Glutamatergic neuron (in vitro differentiated cells): ENCODE measurements at regions not wholly inside any gene's neighbourhood (a gene's known extent, or its start where the extent isn't known, plus 50 kb on each side); places are given as distances from the start of the nearest gene placed in this dataset.
A peak's percentile ranks its signal among the peaks of the same experiment; 100 is the strongest.

Experiments
- DNase-seq: peaks from one replicate; pipeline ENCODE4 v3.0.0; 2022
- H3K27ac Mint-ChIP-seq: one replicate; pipeline ENCODE4 v1.8.0; 2020; ENCODE audit warnings: mild to moderate bottlenecking, mixed read lengths, inconsistent platforms; ENCODE audit not compliant: unreplicated experiment
- H3K27me3 Mint-ChIP-seq: one replicate; pipeline ENCODE4 v1.8.0; 2020; ENCODE audit warnings: mild to moderate bottlenecking, moderate library complexity, mixed read lengths, inconsistent platforms; ENCODE audit not compliant: unreplicated experiment
- H3K36me3 Mint-ChIP-seq: one replicate; pipeline ENCODE4 v1.8.0; 2020; ENCODE audit warnings: mild to moderate bottlenecking, mixed read lengths, inconsistent platforms; ENCODE audit not compliant: unreplicated experiment
- H3K4me1 Mint-ChIP-seq: one replicate; pipeline ENCODE4 v1.8.0; 2020; ENCODE audit warnings: mild to moderate bottlenecking, low read depth, mixed read lengths, inconsistent platforms; ENCODE audit not compliant: unreplicated experiment
- H3K4me3 Mint-ChIP-seq: one replicate; pipeline ENCODE4 v1.8.0; 2020; ENCODE audit warnings: mild to moderate bottlenecking, mixed read lengths, inconsistent platforms; ENCODE audit not compliant: unreplicated experiment
- H3K9me3 Mint-ChIP-seq: one replicate; pipeline ENCODE4 v1.8.0; 2020; ENCODE audit warnings: mild to moderate bottlenecking, moderate library complexity, mixed read lengths, inconsistent platforms; ENCODE audit not compliant: unreplicated experiment
- CTCF ChIP-seq: fragments of 200-600 bp; sonication (generic); IDR thresholded peaks from one replicate; pipeline ENCODE4 v1.5.0; 2021; ENCODE audit not compliant: partially characterized antibody, unreplicated experiment

GRCh38 chr11:109641549-109641948 is 219.6 kb downstream of the C11orf87 start:
- Mint-ChIP-seq H3K9me3 (no peaks in the 10 kb centered on the region), H3K4me1 (peaks cover 11% of the 10 kb centered on the region), H3K36me3 (no peaks in the 10 kb centered on the region), H3K27me3 (no peaks in the 10 kb centered on the region), H3K27ac (no peak overlapping the region), H3K4me3 (no peak overlapping the region)
- no peak for DNase-seq
- TF ChIP-seq CTCF = no peak

GRCh38 chr11:109644152-109644551 is 222.2 kb downstream of the C11orf87 start:
- no peak overlapping the region for H3K4me3 Mint-ChIP-seq

GRCh38 chr11:109648804-109649203 is 226.8 kb downstream of the C11orf87 start:
- no peaks in the 10 kb centered on the region for H3K27me3 Mint-ChIP-seq
- peaks cover 11% of the 10 kb centered on the region for H3K4me1 Mint-ChIP-seq
- no peaks in the 10 kb centered on the region for H3K36me3 Mint-ChIP-seq
- TF ChIP-seq CTCF = no peak
- H3K4me3 Mint-ChIP-seq = no peak overlapping the region
- DNase-seq = no peak
- H3K27ac Mint-ChIP-seq = no peak overlapping the region
- H3K9me3 Mint-ChIP-seq = no peaks in the 10 kb centered on the region

More at GRCh38 chr11:109644152-109644551, 222.2 kb downstream of the C11orf87 start:
- Mint-ChIP-seq H3K27ac (no peak overlapping the region), H3K9me3 (no peaks in the 10 kb centered on the region), H3K4me1 (peaks cover 11% of the 10 kb centered on the region), H3K36me3 (no peaks in the 10 kb centered on the region), H3K27me3 (no peaks in the 10 kb centered on the region)
- peak; percentile 24 for DNase-seq
- no peak for TF ChIP-seq CTCF

- H3K27me3 Mint-ChIP-seq = no peaks in the 10 kb centered on the region
- no peak for TF ChIP-seq CTCF
- no peak for DNase-seq
- no peak overlapping the region for H3K27ac Mint-ChIP-seq
- no peaks in the 10 kb centered on the region for H3K9me3 Mint-ChIP-seq
- no peak overlapping the region for H3K4me3 Mint-ChIP-seq
- no peaks in the 10 kb centered on the region for H3K36me3 Mint-ChIP-seq
- no peaks in the 10 kb centered on the region for H3K4me1 Mint-ChIP-seq
Measured at GRCh38 chr11:109654091-109654490, 232.1 kb downstream of the C11orf87 start.

- Mint-ChIP-seq H3K27me3 (no peaks in the 10 kb centered on the region), H3K9me3 (no peaks in the 10 kb centered on the region), H3K4me3 (no peak overlapping the region), H3K27ac (no peak overlapping the region), H3K4me1 (no peaks in the 10 kb centered on the region), H3K36me3 (no peaks in the 10 kb centered on the region)
- no peak for DNase-seq
- no peak for TF ChIP-seq CTCF
Measured at GRCh38 chr11:109658190-109658589, 236.2 kb downstream of the C11orf87 start.
